Right renal pelvis (tissue), 4 donors: ENCODE measurements at regions not wholly inside any gene's neighbourhood (a gene's known extent, or its start where the extent isn't known, plus 50 kb on each side); places are given as distances from the start of the nearest gene placed in this dataset.

Source experiments
- DNase-seq, 4 donors: peaks; one replicate each; pipeline ENCODE4 v3.0.0-alpha.2; 2013; ENCODE audit warnings: low read depth in 4 of 4, low spot score in 3 of 4, missing footprints in 1 of 4

GRCh38 chr2:200725596-200725995 lies 86.1 kb upstream of the BZW1 start:
- no peak for DNase-seq

DNA sequence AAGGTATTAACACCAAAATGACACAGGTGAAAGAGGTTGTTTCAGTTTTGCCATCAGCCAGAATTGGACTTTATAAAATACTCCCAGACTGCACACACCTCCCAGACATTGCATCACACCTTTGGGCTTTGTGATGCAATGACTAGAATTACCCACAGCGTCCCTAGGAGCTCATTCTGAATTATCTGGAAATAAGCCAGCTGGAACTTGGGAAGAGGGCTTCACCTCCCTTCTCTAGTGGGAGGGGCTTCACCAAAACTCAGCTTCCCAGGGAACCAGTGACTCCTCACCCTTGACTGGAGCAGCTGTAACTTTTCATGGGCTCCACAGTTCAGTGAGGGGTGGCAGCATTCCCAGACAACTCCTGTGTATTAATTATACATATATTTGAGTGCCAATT lies 83.1 kb upstream of the BZW1 start:
- peak in 1 of 4 donors; percentile 20 for DNase-seq

GRCh38 chr2:200730302-200730701 lies 81.4 kb upstream of the BZW1 start:
- no peak for DNase-seq

DNA sequence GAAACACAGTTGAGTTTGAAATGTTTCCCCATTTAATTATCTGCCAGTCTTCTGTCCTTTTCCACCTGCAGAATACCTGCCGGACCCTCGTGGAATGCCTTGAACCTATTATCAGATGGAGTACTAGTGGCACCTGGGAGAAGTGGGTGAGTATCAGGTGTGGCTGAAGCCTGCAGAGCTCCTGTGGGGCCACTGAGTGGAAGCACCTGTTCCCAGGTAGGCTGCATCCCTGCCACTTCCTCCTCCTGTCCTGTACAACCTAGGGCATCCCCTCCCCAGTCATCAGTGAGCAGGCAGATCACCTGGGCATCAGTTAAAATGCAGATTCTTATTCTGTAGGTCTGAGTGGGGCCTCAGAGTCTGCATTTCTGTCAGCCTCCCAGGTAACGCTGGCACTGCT lies 80.8 kb upstream of the BZW1 start:
- DNase-seq, result no peak

DNA sequence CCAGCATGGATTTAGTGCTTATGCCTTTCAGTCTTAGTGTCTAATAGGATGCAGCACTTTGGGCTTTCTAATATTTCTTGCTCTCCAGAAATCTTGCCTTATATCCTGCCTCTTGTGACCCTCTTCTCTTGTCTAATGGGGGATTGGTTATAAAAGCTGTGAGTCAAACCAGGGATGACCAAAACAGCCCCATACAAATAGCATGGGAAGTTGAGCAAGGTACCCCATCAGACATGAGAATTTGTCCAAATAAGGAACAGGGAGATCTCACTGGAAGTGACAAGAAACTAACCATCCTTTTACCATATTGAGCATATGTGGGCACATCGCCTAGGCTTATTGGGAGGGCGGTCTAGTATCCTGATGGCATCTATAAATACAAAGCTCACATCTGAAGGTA lies 78.8 kb upstream of the BZW1 start:
- no peak for DNase-seq

DNA sequence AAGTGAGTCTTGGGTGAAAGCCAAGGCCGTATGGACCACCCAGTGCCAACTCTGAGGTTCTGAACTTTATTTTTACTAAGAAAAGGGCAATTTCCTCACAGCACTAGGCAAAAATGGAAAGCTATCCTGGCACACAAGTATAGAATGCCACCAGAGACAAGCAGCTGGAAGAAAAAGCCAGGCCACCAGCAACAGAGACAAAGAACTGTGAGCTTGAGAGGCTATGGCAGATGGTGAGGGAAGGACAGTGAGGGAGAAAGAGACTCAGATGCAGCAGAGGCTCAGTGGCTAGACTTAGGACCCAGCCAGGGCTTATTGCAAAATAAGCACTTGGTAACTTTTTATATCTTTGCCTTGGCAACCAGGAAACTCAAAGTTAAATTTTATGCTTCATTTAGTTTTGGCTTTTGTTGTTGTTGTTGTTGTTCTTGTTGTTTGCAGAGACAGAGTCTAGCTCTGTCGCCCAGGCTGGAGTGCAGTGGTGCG lies 78.0 kb upstream of the BZW1 start:
- DNase-seq, result no peak

- DNase-seq, result no peak
These were observed 76.6 kb upstream of the BZW1 start for GRCh38 chr2:200735061-200735460.

GRCh38 chr2:200736646-200737274 lies 75.0 kb upstream of the BZW1 start:
- DNase-seq, result no peak

DNA sequence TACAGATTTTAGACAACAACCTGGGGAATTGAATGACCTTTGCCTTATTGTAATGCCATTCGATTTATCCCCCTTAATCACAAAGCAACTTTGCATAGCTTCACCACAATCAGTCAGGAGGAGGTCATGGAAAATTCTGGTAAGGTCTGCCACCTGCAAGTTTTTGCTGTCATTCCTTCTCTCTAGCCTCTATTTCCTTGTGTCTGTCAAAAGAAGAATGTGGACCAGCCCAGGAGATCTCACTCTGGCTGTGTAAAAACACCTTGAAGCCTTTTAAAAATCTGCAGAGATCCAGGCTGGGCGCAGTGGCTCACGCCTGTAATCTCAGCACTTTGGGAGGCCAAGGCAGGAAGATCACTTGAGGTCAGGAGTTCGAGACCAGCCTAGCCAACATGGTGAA lies 74.1 kb upstream of the BZW1 start:
- DNase-seq, result no peak

DNA sequence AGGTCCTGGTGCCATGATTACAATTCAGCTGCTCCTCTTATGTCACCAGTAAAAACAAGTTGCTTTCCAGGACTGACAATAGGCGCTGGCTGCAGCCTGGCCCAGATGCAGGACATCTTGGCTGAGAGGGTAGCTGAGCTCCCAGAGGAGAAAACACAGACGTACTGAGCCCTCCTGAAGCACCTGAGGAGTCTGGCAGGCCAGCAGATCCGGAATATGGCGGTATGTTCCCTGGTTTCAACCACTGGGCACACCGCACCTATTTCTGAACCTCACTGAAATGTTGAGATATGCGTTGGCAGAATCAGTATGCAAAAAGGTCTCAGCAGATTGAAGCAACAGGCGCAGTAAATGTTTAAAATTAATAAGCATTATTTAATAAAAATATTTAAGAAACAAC lies 73.1 kb upstream of the BZW1 start:
- no peak for DNase-seq

DNA sequence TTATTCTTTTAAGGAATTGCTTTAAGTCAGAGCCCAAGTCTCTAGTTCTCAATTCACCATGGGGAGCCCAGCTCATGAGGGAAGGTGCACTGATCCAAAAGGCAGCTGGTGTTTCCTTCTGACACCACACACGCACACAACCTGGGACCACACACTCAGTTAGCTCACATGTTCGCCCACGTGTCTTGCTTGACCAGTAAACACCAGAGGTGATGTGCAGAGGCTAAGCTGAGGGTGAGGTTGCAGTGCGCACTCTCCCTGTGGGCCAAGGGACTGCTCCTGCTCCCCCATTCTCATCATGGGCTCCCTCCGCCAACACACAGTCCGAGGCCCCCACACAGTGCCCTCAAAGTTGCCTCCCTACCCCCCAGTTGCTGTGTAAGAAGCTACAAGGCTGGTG lies 70.8 kb upstream of the BZW1 start:
- DNase-seq, result no peak

- no peak for DNase-seq
These were observed 70.1 kb upstream of the BZW1 start for GRCh38 chr2:200741468-200742202.

DNA sequence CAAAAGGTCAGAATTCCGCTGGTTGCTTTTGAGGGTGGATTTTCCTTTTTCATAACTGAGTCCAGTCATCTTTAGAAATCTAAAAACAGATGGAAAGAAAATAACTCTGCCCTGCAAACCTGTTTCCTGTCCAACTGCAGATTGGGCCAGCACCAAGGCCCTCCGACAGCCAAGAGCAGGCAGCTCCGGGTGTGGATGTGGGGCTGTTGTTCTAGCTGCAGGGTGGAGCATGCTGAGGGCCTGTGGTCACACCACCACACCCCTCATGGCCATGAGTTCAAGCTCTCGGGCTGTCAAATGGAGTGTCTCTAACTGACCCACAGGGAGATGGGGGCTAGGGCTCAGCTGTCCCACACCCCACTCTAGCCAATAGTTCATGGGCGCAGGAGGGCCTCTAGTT lies 69.3 kb upstream of the BZW1 start:
- no peak for DNase-seq

GRCh38 chr2:200743042-200743676 lies 68.6 kb upstream of the BZW1 start:
- no peak for DNase-seq

DNA sequence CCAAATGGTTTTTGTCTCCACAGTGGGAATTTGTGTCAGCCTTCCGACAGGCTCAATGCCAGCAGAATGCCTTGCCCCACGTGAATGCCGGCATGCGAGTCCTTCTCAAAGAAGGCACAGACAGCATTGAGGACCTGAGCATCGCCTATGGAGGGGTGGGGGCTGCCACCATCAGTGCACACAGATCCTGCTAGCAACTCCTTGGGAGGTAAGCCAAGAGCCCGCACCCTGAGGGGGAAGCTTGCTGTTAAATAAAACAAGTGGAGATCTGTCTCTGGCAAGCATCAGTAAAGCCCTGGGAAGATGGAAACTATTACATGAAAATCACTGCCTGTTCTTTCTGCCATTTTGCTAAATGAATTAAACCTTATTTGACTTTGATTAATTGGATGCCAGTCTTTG lies 67.5 kb upstream of the BZW1 start:
- no peak for DNase-seq

- DNase-seq, result no peak
These were observed 65.4 kb upstream of the BZW1 start for GRCh38 chr2:200746301-200746700.

GRCh38 chr2:200747668-200748618 lies 63.8 kb upstream of the BZW1 start:
- DNase-seq, result no peak

- no peak for DNase-seq
These were observed 62.9 kb upstream of the BZW1 start for GRCh38 chr2:200748779-200749178.

GRCh38 chr2:200749631-200750322 lies 61.9 kb upstream of the BZW1 start:
- DNase-seq, result no peak

DNA sequence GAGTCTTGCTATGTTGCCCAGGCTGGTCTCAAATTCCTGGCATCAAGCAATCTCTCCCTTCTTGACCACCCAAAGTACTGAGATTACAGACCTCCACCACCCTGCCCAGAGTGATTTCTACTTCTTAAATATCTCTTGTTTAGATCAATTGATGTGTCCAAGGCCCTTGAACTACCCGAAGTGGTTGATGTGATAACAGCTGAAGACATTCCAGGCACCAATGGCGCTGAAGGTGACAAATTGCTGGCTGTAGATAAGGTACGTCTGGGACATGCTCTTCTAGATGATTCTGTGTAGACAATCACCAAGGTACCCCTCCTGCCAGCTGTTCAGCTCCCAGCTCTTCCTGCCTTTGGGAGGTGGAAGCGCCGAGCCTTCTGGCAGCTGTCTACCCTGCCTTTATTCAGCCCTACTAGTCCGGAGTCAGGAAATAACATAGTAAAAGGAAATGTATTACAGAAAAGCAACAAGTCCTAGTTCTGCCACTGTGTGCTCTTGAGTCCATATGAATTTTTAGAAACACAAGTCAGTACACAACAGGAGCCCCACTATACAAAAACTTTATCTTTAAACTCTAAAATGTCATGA lies 61.3 kb upstream of the BZW1 start:
- DNase-seq, result no peak
